BJ (cell line): ENCODE measurements at regions not wholly inside any gene's neighbourhood (a gene's known extent, or its start where the extent isn't known, plus 50 kb on each side); places are given as distances from the start of the nearest gene placed in this dataset. TPM values are rescaled to one million over a fixed set of nuclear protein-coding genes. Genes with fewer than 3 reads are reported as not detected.

Source experiments
- CTCF ChIA-PET: fragments of 350-600 bp; formaldehyde crosslinking; extraction: SDS; loops from one replicate; lab custom pipeline; 2021; ENCODE audit warnings: antibody characterized with exemption, inconsistent platforms; lab: Yijun Ruan, JAX
- POLR2A ChIA-PET: fragments of 300-600 bp; sonication (Branson Sonifier 250); formaldehyde crosslinking; extraction: SDS; loops from one replicate; lab custom pipeline; 2021; ENCODE audit warnings: antibody characterized with exemption; lab: Charles Lee
- DNase-seq: peaks from one replicate; pipeline ENCODE4 v3.0.0-alpha.2; 2011; ENCODE audit warnings: low read depth
- H3K27me3 ChIP-seq: 2 replicates; pipeline ENCODE4 v1.6.0; 2011; ENCODE audit warnings: low read length; ENCODE audit not compliant: control insufficient read depth, insufficient read depth
- H3K36me3 ChIP-seq: 2 replicates; pipeline ENCODE4 v1.5.1; 2011; ENCODE audit warnings: low read length; ENCODE audit not compliant: control insufficient read depth, insufficient read depth
- H3K4me3 ChIP-seq: 2 replicates; pipeline ENCODE4 v1.5.1; 2011; ENCODE audit warnings: low read depth, mild to moderate bottlenecking, control low read depth, low read length
- small RNA-seq: library from RNA; depleted of rRNA; stranded (forward); fragments of <200 nt; gene quantifications from one replicate; pipeline ENCODE3, GENCODE V24; 2012; ENCODE audit warnings: low replicate concordance, low read depth; ENCODE audit not compliant: insufficient read length
- TF ChIP-seq, protein P1 (sequence below): IDR thresholded peaks from 2 replicates; pipeline ENCODE4 v1.5.1; 2011; ENCODE audit warnings: low read depth, mild to moderate bottlenecking, control low read depth, inconsistent platforms, low read length, moderate library complexity; ENCODE audit not compliant: insufficient read depth

GRCh38 chr2:129925381-129925780 is 54.1 kb upstream of the RAB6C start:
- DNase-seq, result no peak
- Histone ChIP-seq H3K36me3 (no peaks in the 10 kb centered on the region), H3K27me3 (no peaks in the 10 kb centered on the region), H3K4me3 (no peak overlapping the region)
- ChIA-PET CTCF (no interaction called here), POLR2A (no interaction called here)
- TF ChIP-seq, protein P1, sequence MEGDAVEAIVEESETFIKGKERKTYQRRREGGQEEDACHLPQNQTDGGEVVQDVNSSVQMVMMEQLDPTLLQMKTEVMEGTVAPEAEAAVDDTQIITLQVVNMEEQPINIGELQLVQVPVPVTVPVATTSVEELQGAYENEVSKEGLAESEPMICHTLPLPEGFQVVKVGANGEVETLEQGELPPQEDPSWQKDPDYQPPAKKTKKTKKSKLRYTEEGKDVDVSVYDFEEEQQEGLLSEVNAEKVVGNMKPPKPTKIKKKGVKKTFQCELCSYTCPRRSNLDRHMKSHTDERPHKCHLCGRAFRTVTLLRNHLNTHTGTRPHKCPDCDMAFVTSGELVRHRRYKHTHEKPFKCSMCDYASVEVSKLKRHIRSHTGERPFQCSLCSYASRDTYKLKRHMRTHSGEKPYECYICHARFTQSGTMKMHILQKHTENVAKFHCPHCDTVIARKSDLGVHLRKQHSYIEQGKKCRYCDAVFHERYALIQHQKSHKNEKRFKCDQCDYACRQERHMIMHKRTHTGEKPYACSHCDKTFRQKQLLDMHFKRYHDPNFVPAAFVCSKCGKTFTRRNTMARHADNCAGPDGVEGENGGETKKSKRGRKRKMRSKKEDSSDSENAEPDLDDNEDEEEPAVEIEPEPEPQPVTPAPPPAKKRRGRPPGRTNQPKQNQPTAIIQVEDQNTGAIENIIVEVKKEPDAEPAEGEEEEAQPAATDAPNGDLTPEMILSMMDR, result no peak

- POLR2A ChIA-PET, result no interaction called here
These were observed 51.8 kb upstream of the RAB6C start for GRCh38 chr2:129927696-129928095.

GRCh38 chr2:129929321-129930290 is 49.9 kb upstream of the RAB6C start:
- TF ChIP-seq, protein P1, result no peak
- Histone ChIP-seq H3K4me3 (no peak overlapping the region), H3K36me3 (no peaks in the 10 kb centered on the region), H3K27me3 (no peaks in the 10 kb centered on the region)
- CTCF ChIA-PET, result interaction anchor here (0.7 kb wide), 1 partner anchor 10 kb away, joined by 3 read pairs; no protein-coding TSS in a partner anchor
- peak; percentile 45 for DNase-seq
- POLR2A ChIA-PET, result no interaction called here

More at GRCh38 chr2:129927696-129928095, 51.8 kb upstream of the RAB6C start:
- CTCF ChIA-PET, result no interaction called here
- no peak for DNase-seq
- Histone ChIP-seq H3K36me3 (no peaks in the 10 kb centered on the region), H3K27me3 (no peaks in the 10 kb centered on the region), H3K4me3 (no peak overlapping the region)
- TF ChIP-seq, protein P1, result no peak

Small RNA genes lying in the stretch of these regions (small RNA-seq; reads per million reads assigned to genes)
- not detected for gene RNA5SP103
